ENCODE measurements at regions not wholly inside any gene's neighbourhood (a gene's known extent, or its start where the extent isn't known, plus 50 kb on each side); places are given as distances from the start of the nearest gene placed in this dataset.

- no peak for TF ChIP-seq CTCF (IDR thresholded peaks at IDR 0.05)
- no peak for TF ChIP-seq POLR2A (IDR thresholded peaks at IDR 0.05)
Measured at GRCh38 chr12:92056290-92056689, 89.4 kb downstream of the BTG1 start.

Data from uterus (tissue), 2 donors.